Retinal pigment epithelial cell (primary cell): ENCODE measurements at regions not wholly inside any gene's neighbourhood (a gene's known extent, or its start where the extent isn't known, plus 50 kb on each side); places are given as distances from the start of the nearest gene placed in this dataset.
A peak's percentile ranks its signal among the peaks of the same experiment; 100 is the strongest.

Experiments used
- DNase-seq: peaks from one replicate; pipeline ENCODE4 v3.0.0-alpha.2; 2010; ENCODE audit warnings: low read depth
- H3K4me3 ChIP-seq: 2 replicates; pipeline ENCODE4 v1.5.1; 2011; ENCODE audit warnings: mild to moderate bottlenecking, low read length, control low read depth, moderate library complexity
- TF ChIP-seq, protein P1 (sequence below): conservative IDR thresholded peaks from 2 replicates; pipeline ENCODE4 v1.5.1; 2011; ENCODE audit warnings: low read depth, low read length, control low read depth, inconsistent platforms

DNA sequence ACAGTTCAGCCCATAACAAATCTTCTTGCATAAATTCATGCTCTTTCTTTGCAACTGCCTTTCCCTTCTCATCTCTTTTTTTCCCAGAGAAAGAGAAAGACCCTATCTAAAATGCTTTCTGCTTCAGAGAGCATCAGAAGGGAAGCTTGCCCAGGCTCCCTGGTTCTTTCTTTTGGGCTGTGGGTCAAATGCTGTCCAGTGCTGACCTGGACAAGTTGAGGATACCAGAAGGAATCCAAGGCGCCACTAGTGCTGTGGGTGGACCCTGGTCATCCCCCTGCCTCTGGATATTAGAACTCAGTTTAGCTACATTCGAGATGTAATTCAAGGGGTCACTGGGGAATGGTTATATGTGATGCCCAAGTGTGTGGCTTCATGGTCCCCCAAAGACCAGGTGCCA lies 411.6 kb downstream of the RPS24 start:
- H3K4me3 ChIP-seq = no peak overlapping the region
- TF ChIP-seq, protein P1, sequence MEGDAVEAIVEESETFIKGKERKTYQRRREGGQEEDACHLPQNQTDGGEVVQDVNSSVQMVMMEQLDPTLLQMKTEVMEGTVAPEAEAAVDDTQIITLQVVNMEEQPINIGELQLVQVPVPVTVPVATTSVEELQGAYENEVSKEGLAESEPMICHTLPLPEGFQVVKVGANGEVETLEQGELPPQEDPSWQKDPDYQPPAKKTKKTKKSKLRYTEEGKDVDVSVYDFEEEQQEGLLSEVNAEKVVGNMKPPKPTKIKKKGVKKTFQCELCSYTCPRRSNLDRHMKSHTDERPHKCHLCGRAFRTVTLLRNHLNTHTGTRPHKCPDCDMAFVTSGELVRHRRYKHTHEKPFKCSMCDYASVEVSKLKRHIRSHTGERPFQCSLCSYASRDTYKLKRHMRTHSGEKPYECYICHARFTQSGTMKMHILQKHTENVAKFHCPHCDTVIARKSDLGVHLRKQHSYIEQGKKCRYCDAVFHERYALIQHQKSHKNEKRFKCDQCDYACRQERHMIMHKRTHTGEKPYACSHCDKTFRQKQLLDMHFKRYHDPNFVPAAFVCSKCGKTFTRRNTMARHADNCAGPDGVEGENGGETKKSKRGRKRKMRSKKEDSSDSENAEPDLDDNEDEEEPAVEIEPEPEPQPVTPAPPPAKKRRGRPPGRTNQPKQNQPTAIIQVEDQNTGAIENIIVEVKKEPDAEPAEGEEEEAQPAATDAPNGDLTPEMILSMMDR = no peak
- DNase-seq = no peak

DNA sequence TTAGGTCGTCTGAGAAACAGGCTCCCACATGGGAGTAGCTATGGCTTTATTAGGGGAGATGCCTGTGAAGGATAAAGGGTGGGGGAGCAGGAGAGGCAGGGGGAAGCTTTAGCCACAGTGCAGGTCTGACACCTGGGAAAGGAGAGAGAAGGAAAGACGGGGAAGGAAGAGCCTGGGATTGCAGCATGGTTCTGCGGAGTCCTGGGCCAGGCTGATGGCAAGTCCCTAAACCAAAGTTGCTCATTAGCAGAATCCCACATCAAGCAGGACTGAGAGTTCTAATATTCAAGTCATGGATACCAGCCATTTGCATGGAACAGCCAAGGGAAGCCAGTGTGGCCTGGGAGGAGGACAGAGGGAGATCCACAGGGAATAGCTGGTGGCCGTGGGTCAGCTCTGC lies 414.8 kb downstream of the RPS24 start:
- TF ChIP-seq, protein P1 = no peak
- no peak overlapping the region for H3K4me3 ChIP-seq
- no peak for DNase-seq

DNA sequence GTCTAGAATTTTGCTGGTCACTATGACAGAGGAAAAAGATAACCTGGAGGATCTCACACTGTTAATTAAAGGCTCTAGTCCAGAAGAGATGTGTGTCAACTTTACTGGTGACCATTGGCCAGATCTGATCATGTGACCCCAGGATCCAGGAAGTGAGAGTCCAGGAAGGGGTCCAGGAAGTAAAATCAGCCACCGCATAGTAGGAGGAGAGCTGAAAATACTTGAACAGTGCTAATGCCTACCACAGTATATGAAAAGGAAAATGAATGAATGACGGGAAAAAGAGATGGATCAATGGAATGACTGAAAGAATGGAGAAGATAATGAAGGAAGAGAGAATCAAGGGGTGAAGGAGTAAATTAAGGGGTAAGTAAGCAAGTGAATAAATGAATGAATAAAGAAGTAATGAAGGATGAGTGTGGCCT lies 415.3 kb downstream of the RPS24 start:
- H3K4me3 ChIP-seq = no peak overlapping the region
- DNase-seq = no peak
- TF ChIP-seq, protein P1 = no peak

DNA sequence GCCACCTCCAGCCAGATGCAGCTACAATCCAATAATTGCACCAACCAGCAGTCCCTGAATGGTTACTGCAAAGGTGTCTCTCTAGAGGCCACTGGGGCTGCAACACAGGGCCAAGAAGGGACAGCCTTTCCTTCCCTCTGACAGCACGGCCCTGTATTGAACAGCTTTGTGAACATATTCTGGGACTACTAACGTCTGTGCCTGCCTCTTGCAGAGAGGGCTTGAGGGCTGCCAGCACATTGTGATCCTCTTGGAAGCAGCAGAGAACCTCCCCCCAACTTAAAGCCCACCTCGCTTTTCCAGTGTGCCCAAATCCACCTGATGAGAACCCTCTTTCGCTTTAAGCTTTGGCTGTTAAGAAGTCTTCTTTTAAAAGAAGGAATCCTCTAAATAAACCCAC lies 415.9 kb downstream of the RPS24 start:
- no peak for DNase-seq
- H3K4me3 ChIP-seq = no peak overlapping the region
- TF ChIP-seq, protein P1 = no peak

DNA sequence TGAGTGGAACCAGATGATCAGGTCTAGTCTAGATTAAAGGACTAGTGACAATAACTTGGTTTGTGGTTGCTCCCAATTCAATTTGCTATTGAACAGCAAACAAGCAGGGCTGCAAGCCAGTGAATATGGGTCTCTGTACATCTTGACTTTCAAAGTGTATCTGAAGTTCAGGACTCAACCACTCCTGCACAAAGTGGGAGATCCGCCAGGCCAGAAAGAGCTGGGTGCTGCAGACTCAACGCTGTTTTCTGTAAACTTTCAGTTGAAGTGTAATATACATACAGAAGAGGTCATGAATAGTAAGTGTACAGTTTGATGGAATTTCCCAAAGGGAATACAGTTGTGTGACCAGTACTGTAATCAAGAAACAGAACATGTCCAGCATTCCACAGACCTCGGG lies 416.6 kb downstream of the RPS24 start:
- TF ChIP-seq, protein P1 = no peak
- DNase-seq = no peak
- no peak overlapping the region for H3K4me3 ChIP-seq

DNA sequence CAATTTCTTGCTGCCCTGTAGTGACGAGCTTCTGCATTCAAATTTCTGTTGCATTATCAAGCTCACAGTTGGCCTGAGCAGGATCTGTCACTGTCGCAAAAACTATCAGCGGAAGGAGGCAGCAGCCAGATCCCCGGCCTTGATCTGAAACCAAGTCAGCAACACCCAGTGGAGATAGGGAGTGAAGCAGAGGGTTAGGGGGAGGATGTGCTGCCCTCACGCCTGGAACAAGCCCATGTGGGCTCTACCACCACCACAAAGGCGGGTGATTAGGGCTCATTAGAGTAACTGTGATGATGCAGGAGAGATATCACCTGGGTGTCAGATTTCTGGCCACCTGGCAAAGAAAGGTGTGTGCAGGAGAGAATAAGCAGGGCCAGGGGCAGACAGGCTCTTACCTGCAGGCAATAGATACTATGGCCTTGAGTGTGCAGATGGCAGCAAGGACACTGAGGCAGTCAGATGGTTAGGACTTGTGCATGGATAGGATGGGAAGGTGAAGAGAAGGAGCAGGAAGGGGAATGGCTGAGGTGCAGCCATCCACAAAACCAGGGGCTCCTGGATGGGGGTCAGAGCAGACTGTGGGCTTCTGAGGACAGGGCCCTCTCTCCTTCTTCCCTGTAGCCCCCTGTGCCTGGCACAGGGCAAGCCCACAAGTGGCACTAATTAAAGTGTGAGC lies 417.3 kb downstream of the RPS24 start:
- TF ChIP-seq, protein P1 = no peak
- DNase-seq = no peak
- H3K4me3 ChIP-seq = no peak overlapping the region

DNA sequence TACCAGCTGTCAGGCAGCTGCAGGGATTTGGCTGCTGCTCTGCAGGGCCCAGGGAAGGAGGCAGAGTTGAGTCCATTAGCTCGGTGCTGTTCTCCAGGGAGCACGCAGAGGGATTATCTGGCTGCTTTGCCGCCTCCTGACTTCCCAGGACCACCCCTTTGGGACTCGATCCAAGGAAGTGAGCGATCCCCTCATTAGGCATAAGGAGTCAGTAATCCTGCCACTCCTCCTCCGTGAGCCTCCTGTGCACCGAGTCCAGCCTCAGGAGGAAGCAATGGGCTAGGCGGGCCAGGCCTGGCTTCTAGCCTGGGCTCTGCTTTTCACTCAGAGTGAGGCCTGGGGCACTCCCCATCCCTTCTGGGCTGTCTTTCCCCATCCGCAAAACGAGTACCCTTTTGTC lies 417.9 kb downstream of the RPS24 start:
- TF ChIP-seq, protein P1 = peak; percentile 33
- no peak overlapping the region for H3K4me3 ChIP-seq
- peak; percentile 91 for DNase-seq
